Esophagus muscularis mucosa (tissue), 3 donors: ENCODE measurements at regions not wholly inside any gene's neighbourhood (a gene's known extent, or its start where the extent isn't known, plus 50 kb on each side); places are given as distances from the start of the nearest gene placed in this dataset.

Source experiments
- POLR2A ChIP-seq: fragments of 450-650 bp; IDR thresholded peaks from one replicate; pipeline ENCODE4 v1.6.1; 2017; ENCODE audit warnings: antibody characterized with exemption, moderate library complexity, mild to moderate bottlenecking, low read depth
- TF ChIP-seq, protein P1 (sequence below), 3 experiments: fragments of 200-600 bp in 2 of 3; fragments of 450-650 bp in 1 of 3; sonication (generic) in 2 of 3; IDR thresholded peaks; one replicate each; pipeline ENCODE4 v1.5.1; 2017 to 2019; ENCODE audit warnings: antibody characterized with exemption in 3 of 3, mild to moderate bottlenecking in 2 of 3, moderate library complexity in 1 of 3

DNA sequence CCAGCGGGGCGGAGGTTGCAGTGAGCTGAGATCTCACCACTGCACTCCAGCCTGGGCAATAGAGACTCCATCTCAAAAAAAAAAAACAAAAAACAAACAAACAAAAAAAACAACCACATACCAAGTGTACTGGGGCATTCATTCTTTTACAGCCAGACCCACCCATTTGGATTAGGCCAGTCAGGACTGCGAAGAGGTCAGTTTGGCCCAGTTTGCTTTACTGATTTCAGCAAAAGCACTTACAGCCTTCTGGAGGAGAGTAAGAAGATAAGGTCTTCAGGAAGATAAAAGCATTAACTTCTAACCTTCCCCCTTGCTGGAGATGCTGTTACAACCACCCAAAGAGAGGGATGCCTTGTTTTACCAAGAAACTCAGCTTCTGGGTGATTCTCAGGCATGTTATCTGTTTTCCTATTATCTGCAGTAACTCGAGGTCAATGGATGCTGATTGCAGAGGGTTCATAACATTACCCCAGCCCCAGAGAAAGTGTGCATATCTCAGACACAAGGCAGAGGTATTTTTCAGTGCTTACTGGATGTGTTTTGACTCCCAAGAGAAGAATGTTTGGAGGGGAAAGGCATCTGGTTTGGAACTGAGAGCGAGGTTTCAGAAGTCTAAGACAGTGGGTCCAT is 118.9 kb downstream of the RIN2 start:
- TF ChIP-seq, protein P1, sequence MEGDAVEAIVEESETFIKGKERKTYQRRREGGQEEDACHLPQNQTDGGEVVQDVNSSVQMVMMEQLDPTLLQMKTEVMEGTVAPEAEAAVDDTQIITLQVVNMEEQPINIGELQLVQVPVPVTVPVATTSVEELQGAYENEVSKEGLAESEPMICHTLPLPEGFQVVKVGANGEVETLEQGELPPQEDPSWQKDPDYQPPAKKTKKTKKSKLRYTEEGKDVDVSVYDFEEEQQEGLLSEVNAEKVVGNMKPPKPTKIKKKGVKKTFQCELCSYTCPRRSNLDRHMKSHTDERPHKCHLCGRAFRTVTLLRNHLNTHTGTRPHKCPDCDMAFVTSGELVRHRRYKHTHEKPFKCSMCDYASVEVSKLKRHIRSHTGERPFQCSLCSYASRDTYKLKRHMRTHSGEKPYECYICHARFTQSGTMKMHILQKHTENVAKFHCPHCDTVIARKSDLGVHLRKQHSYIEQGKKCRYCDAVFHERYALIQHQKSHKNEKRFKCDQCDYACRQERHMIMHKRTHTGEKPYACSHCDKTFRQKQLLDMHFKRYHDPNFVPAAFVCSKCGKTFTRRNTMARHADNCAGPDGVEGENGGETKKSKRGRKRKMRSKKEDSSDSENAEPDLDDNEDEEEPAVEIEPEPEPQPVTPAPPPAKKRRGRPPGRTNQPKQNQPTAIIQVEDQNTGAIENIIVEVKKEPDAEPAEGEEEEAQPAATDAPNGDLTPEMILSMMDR (IDR thresholded peaks at IDR 0.05), result no peak
- TF ChIP-seq POLR2A, result no peak
